K562 (cell line): ENCODE measurements at regions not wholly inside any gene's neighbourhood (a gene's known extent, or its start where the extent isn't known, plus 50 kb on each side); places are given as distances from the start of the nearest gene placed in this dataset.

Experiments used
- ATAC-seq: fragments of 200-7000 bp; cut with Tn5 transposase; 3 replicates; pipeline ENCODE4 v1.9.1; 2020; ENCODE audit warnings: moderate library complexity
- BruUV-seq: library from RNA; stranded (reverse); fragments of 400-500 nt; replicated peaks from 2 replicates; lab custom pipeline; 2021; lab: Mats Ljungman, UMichigan
- CTCF ChIA-PET: fragments of 300-600 bp; formaldehyde crosslinking; extraction: SDS; loops from one replicate; lab custom pipeline; 2021; ENCODE audit warnings: low intra/inter-chr PET ratio; lab: Yijun Ruan, JAX
- POLR2A ChIA-PET: fragments of 300-600, 350-650 bp; sonication (Branson Sonifier 250); formaldehyde crosslinking; extraction: SDS; loops from one replicate; lab custom pipeline; 2021; ENCODE audit warnings: antibody characterized with exemption, inconsistent platforms; lab: Yijun Ruan, JAX
- DNase-seq, 4 experiments: peaks; one replicate each; pipeline versions ENCODE4 v3.0.0 to v3.0.0-alpha.2; 2011 to 2018; ENCODE audit warnings: low spot score in 3 of 4, mixed read lengths in 3 of 4; ENCODE audit errors: extremely low read depth in 1 of 4
- FAIRE-seq: peaks from 2 replicates; lab custom pipeline; 2011; peaks lifted over from hg19 to GRCh38; lab: Jason Lieb, UNC
- H2AFZ ChIP-seq: 2 replicates; pipeline ENCODE4 v1.6.0; 2011; ENCODE audit warnings: low read depth, low read length, control low read depth, inconsistent platforms
- H3K27ac ChIP-seq: fragments of 200-600 bp; 3 replicates; pipeline ENCODE4 v1.8.0; 2011; ENCODE audit warnings: low read depth, mild to moderate bottlenecking, control low read depth, inconsistent platforms, low read length, moderate library complexity, mixed read lengths; ENCODE audit errors: extremely low read depth
- H3K27me3 ChIP-seq, 2 experiments: fragments of 300-600 bp in 1 of 2; 2 replicates in 1 of 2; 3 replicates in 1 of 2; pipeline versions ENCODE4 v1.6.0 to v1.8.0; 2011; ENCODE audit warnings: inconsistent platforms in 2 of 2, low read length in 2 of 2, mild to moderate bottlenecking in 1 of 2, mixed read lengths in 1 of 2, moderate library complexity in 1 of 2; ENCODE audit not compliant: control insufficient read depth in 2 of 2, insufficient read depth in 2 of 2
- H3K36me3 ChIP-seq: fragments of 300-600 bp; 3 replicates; pipeline ENCODE4 v1.8.0; 2011; ENCODE audit warnings: mild to moderate bottlenecking, low read length, inconsistent platforms; ENCODE audit not compliant: control insufficient read depth, insufficient read depth
- H3K4me1 ChIP-seq, 2 experiments: fragments of 200-600 bp in 1 of 2; replicated peaks in 1 of 2; 2 replicates in 1 of 2; 3 replicates in 1 of 2; pipeline versions ENCODE4 v1.5.1 to v1.8.0; 2011; ENCODE audit warnings: inconsistent platforms in 2 of 2, low read length in 2 of 2, mild to moderate bottlenecking in 1 of 2, mixed read lengths in 1 of 2, moderate library complexity in 1 of 2; ENCODE audit not compliant: control insufficient read depth in 2 of 2, insufficient read depth in 2 of 2
- H3K4me2 ChIP-seq: 2 replicates; pipeline ENCODE4 v1.6.1; 2011; ENCODE audit warnings: low read length, control low read depth, inconsistent platforms, mixed read lengths; ENCODE audit not compliant: insufficient read depth
- H3K4me3 ChIP-seq: fragments of 200-600 bp; sonication (generic), shearing (Covaris generic); 2 replicates; pipeline ENCODE4 v1.5.1; 2016; ENCODE audit warnings: control low read depth, inconsistent platforms
- H3K79me2 ChIP-seq: fragments of 200-600 bp; 3 replicates; pipeline ENCODE4 v1.8.0; 2011; ENCODE audit warnings: low read length, inconsistent platforms; ENCODE audit not compliant: control insufficient read depth, insufficient read depth
- H3K9ac ChIP-seq, 2 experiments: 2 replicates each; pipeline versions ENCODE4 v1.6.0 to v1.6.1; 2011; ENCODE audit warnings: low read depth in 2 of 2, low read length in 2 of 2, control low read depth in 1 of 2, inconsistent platforms in 1 of 2, mild to moderate bottlenecking in 1 of 2, mixed read lengths in 1 of 2; ENCODE audit not compliant: insufficient read depth in 1 of 2
- H3K9me1 ChIP-seq: one replicate; pipeline ENCODE4 v1.6.0; 2011; ENCODE audit warnings: inconsistent platforms, mild to moderate bottlenecking, low read length, moderate library complexity; ENCODE audit not compliant: control insufficient read depth, insufficient read depth
- H3K9me3 ChIP-seq: replicated peaks from 2 replicates; pipeline ENCODE4 v1.5.1; 2011; ENCODE audit warnings: low read depth, low read length, inconsistent platforms; ENCODE audit not compliant: control insufficient read depth, insufficient read depth
- H4K20me1 ChIP-seq: replicated peaks from 2 replicates; pipeline ENCODE4 v1.6.1; 2011; ENCODE audit warnings: low read length, inconsistent platforms, mixed read lengths; ENCODE audit not compliant: control insufficient read depth, insufficient read depth
- CXXC5 ChIP-seq: fragments of 250-450 bp; sonication (Bioruptor Pico); IDR thresholded peaks from 2 replicates; pipeline ENCODE4 v1.8.0; 2022; ENCODE audit warnings: inconsistent platforms, mild to moderate bottlenecking, moderate library complexity
- HNRNPUL1 ChIP-seq: fragments of 200-400 bp; formaldehyde crosslinking; IDR thresholded peaks from 2 replicates; pipeline ENCODE4 v1.6.1; 2017; ENCODE audit warnings: low read length
- MYC ChIP-seq, 2 experiments: fragments of 250-450 bp in 1 of 2; sonication (Bioruptor Pico) in 1 of 2; IDR thresholded peaks; 2 replicates each; pipeline versions ENCODE4 v1.5.1 to v1.6.1; 2012 to 2021; ENCODE audit warnings: low read depth in 2 of 2, borderline replicate concordance in 1 of 2, improper control_type of control experiment in 1 of 2, low read length in 1 of 2, mild to moderate bottlenecking in 1 of 2, moderate library complexity in 1 of 2
- NFIC ChIP-seq: fragments of 450-650 bp; IDR thresholded peaks from 2 replicates; pipeline ENCODE4 v1.6.1; 2017; ENCODE audit warnings: mild to moderate bottlenecking, inconsistent platforms
- RBM39 ChIP-seq: fragments of 200-400 bp; formaldehyde crosslinking; optimal IDR thresholded peaks from 2 replicates; pipeline ENCODE3; 2018; ENCODE audit warnings: low read depth, low read length
- ZNF324 ChIP-seq: fragments of 250-450 bp; sonication (Bioruptor Pico); IDR thresholded peaks from 2 replicates; pipeline ENCODE4 v1.4.0; 2020; ENCODE audit warnings: mild to moderate bottlenecking
- in situ Hi-C: fragments of 300-500 bp; cut with MboI; formaldehyde crosslinking; loops from 4 replicates; pipeline ENCODE4 v1.15.0; 2018; ENCODE audit warnings: inconsistent platforms, mixed read lengths
- intact Hi-C: fragments of 100-400 bp; cut with micrococcal nuclease; formaldehyde crosslinking; loops from 2 replicates; pipeline ENCODE4 v1.14.2; 2022
- TF ChIP-seq, protein P1 (sequence below): IDR thresholded peaks from 2 replicates; pipeline ENCODE4 v1.6.1; 2012; ENCODE audit warnings: low read depth, low read length, improper control_type of control experiment, borderline replicate concordance
- TF ChIP-seq, protein P2 (sequence below): fragments of 450-650 bp; conservative IDR thresholded peaks from 2 replicates; pipeline ENCODE4 v1.6.1; 2016; ENCODE audit warnings: missing genetic modification characterization, low read depth, mild to moderate bottlenecking, control low read depth, missing compliant biosample characterization

DNA sequence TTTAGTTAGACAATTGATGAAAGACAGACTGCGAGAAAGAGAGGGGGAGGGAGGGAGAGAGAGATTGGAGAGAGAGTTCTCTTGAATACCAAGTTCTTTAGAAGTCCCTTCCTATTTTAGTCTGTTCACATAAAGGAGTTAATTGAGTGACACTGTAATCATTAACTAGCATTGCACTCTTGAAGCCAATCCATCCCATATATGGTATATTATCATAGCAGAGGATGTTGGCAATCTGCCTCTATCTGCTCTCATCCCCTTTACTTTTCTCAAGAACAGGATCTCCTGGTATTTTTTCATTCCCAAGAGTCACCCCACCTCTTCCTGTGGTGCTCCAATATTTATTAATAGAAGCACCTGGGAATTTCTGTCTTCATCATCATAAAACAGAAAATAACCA lies 959.6 kb upstream of the NDST4 start (continued):
- TF ChIP-seq, protein P1, sequence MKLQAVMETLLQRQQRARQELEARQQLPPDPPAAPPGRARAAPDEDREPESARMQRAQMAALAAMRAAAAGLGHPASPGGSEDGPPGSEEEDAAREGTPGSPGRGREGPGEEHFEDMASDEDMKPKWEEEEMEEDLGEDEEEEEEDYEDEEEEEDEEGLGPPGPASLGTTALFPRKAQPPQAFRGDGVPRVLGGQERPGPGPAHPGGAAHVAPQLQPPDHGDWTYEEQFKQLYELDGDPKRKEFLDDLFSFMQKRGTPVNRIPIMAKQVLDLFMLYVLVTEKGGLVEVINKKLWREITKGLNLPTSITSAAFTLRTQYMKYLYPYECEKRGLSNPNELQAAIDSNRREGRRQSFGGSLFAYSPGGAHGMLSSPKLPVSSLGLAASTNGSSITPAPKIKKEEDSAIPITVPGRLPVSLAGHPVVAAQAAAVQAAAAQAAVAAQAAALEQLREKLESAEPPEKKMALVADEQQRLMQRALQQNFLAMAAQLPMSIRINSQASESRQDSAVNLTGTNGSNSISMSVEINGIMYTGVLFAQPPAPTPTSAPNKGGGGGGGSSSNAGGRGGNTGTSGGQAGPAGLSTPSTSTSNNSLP, result no peak

DNA sequence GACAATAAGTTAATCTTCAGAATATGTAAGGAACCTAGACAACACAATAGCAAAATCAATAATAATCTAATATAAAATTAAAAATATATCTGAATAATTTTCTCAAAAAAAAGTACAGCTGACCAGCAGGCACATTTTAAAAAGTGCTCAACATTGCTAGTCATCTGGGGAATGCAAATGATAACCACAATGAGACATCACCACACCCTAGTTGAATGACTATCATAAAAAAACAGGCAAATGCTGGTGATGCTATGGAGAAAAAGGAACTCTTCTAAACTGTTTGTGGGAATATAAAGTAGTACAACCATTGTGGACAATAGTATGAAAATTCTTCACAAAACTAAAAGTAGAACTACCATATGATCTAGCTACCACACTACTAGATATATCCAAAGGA lies 956.9 kb upstream of the NDST4 start:
- Histone ChIP-seq H3K27me3 (no peaks in the 10 kb centered on the region), H3K9me3 (no peaks in the 10 kb centered on the region), H3K9me1 (no peaks in the 10 kb centered on the region), H3K4me1 (no peaks in the 10 kb centered on the region), H3K4me3 (no peak overlapping the region), H3K9ac (no peak overlapping the region), H3K79me2 (no peaks in the 10 kb centered on the region), H4K20me1 (no peaks in the 10 kb centered on the region), H3K4me2 (no peak overlapping the region), H3K27ac (no peak overlapping the region), H3K36me3 (no peaks in the 10 kb centered on the region), H2AFZ (no peak overlapping the region)
- TF ChIP-seq RBM39 (no peak), CXXC5 (CRISPR knock-in tag) (no peak), ZNF324 (CRISPR knock-in tag) (no peak), NFIC (no peak), MYC (IDR thresholded peaks at IDR 0.05; ENCODE audit: low read depth, low read length) (no peak), MYC (CRISPR knock-in tag; IDR thresholded peaks at IDR 0.05; ENCODE audit: borderline replicate concordance, low read depth) (no peak), HNRNPUL1 (no peak)
- TF ChIP-seq, protein P2, sequence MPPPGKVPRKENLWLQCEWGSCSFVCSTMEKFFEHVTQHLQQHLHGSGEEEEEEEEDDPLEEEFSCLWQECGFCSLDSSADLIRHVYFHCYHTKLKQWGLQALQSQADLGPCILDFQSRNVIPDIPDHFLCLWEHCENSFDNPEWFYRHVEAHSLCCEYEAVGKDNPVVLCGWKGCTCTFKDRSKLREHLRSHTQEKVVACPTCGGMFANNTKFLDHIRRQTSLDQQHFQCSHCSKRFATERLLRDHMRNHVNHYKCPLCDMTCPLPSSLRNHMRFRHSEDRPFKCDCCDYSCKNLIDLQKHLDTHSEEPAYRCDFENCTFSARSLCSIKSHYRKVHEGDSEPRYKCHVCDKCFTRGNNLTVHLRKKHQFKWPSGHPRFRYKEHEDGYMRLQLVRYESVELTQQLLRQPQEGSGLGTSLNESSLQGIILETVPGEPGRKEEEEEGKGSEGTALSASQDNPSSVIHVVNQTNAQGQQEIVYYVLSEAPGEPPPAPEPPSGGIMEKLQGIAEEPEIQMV (tag), result no peak
- DNase-seq (no peak), FAIRE-seq (no peak), ATAC-seq (no peak)
- in situ Hi-C loops, result no loop called here
- no TSS peak for BruUV-seq
- ChIA-PET CTCF (no interaction called here), POLR2A (no interaction called here)
- intact Hi-C loops, result no loop called here
